ENCODE measurements at regions not wholly inside any gene's neighbourhood (a gene's known extent, or its start where the extent isn't known, plus 50 kb on each side); places are given as distances from the start of the nearest gene placed in this dataset.

DNA sequence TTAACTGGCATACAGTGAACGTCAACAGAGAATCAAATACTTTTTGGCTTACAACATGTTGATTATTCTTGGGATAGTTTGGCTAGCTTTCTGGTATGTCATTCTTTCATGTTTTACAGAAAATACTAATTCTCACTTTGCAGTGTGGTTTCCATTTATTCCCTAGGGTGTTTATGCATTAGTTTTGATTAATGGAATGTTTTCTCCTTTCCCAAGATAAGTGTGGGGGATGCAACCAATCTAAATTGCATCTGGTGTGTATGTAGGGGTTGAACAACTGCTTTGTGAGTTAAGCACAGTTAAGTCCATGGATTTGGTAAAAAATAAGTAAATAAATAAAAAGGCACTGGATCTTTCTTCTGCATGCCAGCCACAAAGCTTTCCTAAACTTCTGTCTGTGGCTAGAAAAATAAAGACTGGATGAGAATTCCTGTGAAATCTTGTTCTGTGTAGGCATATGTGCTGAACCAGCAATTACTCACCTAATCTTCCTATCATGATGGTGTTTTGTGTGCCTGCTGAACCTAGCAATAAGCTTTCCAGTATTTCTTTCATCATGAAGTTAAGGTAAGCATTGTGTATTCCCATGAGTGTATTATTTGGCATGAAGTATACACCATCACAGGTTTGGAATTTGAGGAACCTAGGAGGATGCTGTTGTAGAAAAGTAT is 50.6 kb upstream of the TENM3 start:
- no peak for DNase-seq

DNA sequence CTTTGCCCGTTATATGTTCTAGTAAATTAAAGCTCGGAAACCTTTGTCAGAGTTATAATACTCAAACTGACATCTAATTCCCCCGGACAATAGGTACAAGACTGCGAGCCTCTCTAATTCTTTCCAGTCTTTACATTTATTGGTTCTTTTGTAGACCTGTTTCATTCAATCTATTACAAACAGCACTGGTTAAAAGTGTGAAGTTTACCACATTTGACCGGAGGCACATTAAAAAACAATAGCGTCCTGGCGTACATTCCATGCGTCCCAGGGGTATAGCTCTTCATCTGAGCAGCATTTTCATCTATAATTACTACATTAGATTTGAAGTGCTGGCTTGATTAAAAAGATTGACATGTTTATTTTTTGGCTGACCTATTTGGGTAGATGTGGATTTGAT is 49.9 kb upstream of the TENM3 start:
- DNase-seq: no peak

Measured in hypothalamus (tissue), 51 donors.